CD4-positive, alpha-beta T cell treated with Interleukin-21 for 1 hour (primary cell): ENCODE measurements at regions not wholly inside any gene's neighbourhood (a gene's known extent, or its start where the extent isn't known, plus 50 kb on each side); places are given as distances from the start of the nearest gene placed in this dataset.
A peak's percentile ranks its signal among the peaks of the same experiment; 100 is the strongest.

Experiments used
- DNase-seq: peaks from one replicate; pipeline ENCODE4 v3.0.0-alpha.2; 2020

DNA sequence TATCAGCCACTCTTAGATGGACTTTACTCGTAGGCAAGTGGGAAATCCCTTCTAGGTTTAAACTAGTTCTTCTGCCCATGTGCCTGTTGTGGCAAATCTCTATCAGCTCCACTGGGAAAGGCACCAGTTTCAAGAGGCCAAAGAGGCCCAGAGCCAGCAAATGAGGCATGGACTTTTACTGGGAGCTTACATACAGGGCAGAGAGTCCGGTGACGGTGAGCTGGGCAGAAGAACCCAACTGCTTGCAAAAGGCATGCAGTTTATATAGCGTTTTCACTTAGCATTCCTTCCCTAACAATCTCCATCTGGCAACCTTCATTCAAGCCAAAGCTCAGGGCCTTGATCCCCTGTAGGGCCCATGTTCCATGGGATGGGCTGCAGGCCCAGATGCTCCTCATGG, 93.0 kb upstream of the C3orf80 start:
- no peak for DNase-seq

DNA sequence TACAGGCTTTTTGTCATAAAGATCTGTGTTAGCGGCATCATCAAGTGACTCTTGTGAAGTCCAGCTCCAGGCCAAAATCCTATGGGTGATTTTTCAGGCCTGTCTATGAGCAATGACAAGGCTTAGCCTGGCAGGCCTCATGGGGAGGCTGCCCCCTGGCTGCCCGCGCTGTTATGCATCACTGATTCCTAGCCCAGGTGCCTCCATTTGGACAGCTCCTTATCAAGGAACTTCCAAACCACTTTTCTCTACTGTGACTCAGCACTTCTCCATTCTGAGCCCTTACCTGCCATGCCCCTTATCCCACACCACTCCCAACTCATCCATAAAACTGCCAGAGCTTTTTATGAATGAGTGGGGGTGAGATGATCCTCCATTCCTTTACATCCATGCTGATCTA, 91.5 kb upstream of the C3orf80 start:
- DNase-seq, result no peak

- DNase-seq, result no peak
Measured at GRCh38 chr3:160134454-160134853, 90.8 kb upstream of the C3orf80 start.

DNA sequence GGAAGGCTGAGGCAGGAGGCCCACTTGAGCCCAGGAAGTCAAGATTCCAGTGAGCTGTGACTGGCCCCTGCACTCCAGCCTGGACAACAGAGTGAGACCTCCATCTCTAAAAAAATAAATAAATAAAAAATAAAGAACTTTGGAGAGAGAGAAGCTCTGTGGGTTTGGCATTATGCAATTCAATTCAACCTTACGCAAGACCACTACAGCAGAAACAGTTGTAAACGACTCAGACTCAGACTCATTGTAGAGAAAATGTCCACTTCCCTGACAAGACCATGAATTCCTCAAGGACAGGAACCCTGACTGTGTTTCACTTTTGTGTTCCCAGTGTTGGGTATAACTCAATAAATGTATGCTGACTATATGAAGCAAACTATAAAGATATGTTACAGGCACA, 90.3 kb upstream of the C3orf80 start:
- DNase-seq, result no peak

DNA sequence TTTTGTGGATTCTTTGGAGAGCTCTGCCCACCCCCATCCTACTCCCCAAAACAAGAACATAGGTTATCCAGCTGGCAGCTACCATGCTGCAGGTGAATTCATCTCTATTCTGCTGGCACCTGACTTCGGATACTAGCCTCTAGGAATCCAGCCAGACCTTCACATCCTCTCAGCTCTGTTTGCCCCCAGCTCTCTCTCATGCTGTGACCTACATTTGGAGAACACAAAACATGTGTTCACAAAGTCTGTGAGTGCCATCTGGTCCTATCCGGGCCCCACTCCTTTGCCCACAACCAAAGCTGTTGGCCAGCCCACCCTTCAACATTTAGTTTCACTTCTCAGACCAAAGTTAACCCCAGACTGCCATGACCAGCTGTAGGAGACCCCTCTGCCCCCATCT, 89.4 kb upstream of the C3orf80 start:
- no peak for DNase-seq

DNA sequence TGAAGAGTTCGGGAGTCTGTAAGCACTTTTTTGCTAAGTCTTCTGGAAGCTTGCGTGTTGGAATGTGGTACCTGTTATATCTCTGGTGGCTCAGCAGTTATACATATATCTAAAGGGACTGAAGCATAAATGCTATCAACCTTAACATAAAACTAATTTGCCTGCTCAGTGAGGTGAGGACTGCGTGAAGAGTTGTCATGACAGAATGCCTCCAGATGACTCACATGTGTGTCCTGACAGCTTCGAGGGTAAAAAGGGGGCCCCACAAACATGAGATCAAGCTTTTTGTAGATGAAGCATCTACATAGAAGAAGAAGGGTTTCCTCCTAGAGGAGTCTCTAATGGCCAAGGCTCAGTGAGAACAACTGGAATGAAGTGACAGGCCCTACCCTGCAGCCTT, 88.8 kb upstream of the C3orf80 start:
- DNase-seq, result no peak

GRCh38 chr3:160139291-160139690, 85.9 kb upstream of the C3orf80 start:
- DNase-seq, result no peak

DNA sequence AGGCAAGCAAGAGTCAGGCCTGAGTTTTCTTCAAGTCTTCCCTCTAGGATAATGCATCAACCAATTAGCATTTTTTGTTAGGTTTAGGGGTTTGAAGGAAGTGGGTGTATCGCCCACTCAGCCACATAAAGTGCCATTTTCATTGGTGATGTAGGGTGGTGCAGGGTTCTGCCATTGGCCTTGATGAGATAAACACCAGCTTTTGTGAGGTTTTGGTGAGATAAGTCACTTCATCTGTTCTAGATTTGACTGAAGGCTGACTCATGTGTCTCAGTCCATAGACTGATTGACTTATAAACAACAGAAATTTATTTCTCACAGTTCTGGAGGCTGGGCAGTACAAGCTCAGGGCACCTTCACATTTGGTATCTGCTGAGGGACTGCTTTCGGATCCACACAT, 84.5 kb upstream of the C3orf80 start:
- DNase-seq, result no peak

DNA sequence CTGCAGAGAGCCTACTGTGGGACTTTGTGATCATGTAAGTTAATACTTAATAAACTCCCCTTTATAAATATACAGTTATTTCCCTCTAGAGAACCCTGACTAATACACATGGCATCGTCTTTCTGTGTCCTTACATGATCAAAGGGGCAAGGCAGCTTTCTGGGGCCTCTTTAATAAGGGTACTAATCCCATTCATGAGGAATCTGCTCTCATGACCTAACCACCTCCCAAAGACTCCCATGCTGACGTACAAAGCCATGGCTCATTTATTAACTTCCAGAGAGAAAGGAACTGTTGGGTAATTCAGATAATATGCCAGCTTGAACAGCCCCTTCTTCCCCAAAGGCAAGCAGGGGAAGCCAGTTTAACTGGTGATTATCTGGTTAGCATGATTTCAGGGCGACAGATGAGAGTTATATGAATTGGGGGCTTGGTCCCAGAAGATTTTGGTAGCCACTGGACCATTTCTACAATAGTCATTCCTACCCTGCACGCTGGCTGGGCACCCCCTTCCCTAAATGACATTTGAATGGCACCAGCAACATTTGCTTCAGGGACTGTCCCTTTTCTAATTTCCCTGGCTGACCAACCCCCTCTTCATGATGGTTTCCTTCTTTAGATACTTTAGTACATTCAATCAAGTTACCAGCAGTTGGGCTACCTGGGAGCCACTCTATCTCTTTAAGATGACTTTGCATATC, 83.6 kb upstream of the C3orf80 start:
- no peak for DNase-seq

GRCh38 chr3:160143482-160143881, 81.7 kb upstream of the C3orf80 start:
- DNase-seq, result no peak

GRCh38 chr3:160150066-160150465, 75.2 kb upstream of the C3orf80 start:
- no peak for DNase-seq

GRCh38 chr3:160150525-160150924, 74.7 kb upstream of the C3orf80 start:
- no peak for DNase-seq

DNA sequence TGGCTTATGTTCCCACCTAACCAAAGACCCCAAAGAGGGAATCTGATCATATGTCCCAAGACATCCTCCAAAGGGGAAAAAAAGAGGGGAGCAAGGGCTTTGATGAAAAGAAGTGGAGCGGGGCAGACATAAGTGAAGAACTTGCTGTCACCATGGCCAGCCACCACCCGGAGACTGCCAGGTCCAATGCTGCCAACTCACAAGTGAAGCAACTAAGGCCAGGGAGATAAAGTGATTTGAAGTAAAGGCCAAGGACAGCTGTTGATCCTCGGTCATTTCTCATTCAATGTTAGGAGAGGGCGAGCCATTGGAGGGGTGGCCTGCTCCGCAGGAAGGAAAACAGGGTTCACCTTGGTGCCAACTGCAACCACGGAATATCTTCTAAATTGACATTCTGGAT, 72.6 kb upstream of the C3orf80 start:
- no peak for DNase-seq

DNA sequence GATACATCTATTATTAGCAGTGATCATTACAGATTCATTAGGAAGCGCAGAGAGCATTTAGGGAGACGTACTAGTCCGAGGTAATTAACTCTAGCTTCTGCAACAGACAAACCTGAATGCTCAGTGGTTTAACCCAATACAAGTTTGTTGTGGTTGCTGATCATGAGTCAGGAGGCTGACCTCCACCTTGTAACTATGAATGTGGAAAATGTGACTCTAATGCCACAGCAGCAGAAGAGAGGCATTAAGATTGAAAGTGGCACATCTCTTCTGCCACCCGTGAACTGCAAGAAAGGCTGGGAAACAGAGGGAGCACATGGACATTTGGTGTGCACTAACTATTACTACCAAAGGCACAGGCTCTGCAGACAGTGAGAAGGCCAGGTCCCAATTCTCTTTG, 71.2 kb upstream of the C3orf80 start:
- no peak for DNase-seq

- no peak for DNase-seq
Measured at GRCh38 chr3:160154596-160154995, 70.6 kb upstream of the C3orf80 start.

- no peak for DNase-seq
Measured at GRCh38 chr3:160157321-160157720, 67.9 kb upstream of the C3orf80 start.

- DNase-seq, result no peak
Measured at GRCh38 chr3:160159341-160159740, 65.9 kb upstream of the C3orf80 start.

DNA sequence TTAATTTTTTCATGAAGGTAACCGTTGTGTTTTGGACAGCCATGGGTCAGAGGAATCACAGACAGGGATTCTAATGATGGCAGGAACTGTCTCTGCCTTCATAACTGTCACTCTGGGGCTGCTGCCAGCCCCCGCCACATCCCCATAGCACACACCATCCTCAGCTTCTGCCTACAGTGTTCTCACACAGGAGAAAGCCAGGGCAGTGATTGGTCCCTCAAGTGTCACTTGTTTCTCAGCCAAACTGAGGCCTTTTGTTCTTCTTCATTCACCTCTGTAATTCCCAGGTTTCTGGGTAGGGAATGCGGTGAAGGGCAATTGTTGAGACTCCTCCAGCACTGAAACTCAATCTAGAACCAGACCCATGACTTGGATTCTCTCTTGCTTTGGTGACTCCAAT, 65.4 kb upstream of the C3orf80 start:
- DNase-seq, result no peak

- DNase-seq, result no peak
Measured at GRCh38 chr3:160161921-160162320, 63.3 kb upstream of the C3orf80 start.

GRCh38 chr3:160162440-160162839, 62.8 kb upstream of the C3orf80 start:
- no peak for DNase-seq

GRCh38 chr3:160163229-160163878, 61.9 kb upstream of the C3orf80 start:
- peak; percentile 15 for DNase-seq

DNA sequence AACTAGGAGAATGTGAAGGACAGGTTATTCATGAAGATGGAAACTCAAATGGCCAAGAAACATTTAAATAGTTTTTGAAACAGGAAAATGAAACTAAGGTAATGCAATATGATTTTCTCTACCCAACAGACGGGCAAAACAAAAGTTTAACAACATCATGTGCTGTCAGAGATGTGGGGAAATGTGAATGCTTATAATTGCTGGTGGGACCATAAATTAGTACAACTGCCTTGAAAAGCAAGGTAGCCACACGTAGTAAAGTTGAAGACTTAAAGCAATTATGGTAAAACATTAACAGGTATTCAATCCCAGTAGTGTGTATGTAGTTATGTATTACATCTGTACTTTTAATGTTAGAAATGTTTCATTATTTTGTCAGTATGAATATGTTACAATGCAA, 57.0 kb upstream of the C3orf80 start:
- no peak for DNase-seq

GRCh38 chr3:160169139-160169976, 55.9 kb upstream of the C3orf80 start:
- no peak for DNase-seq
